OCI-LY7 (cell line): ENCODE measurements at regions not wholly inside any gene's neighbourhood (a gene's known extent, or its start where the extent isn't known, plus 50 kb on each side); places are given as distances from the start of the nearest gene placed in this dataset.

ENCODE experiments used
- EZH2phosphoT487 ChIP-seq: fragments of 200-600 bp; sonication (generic); IDR thresholded peaks from 2 replicates; pipeline ENCODE4 v1.6.1; 2018; ENCODE audit warnings: low read depth, borderline replicate concordance, mild to moderate bottlenecking, mixed run types, antibody characterized with exemption, low read length, moderate library complexity, mixed read lengths
- TF ChIP-seq, protein P1 (sequence below): fragments of 200-600 bp; sonication (generic); conservative IDR thresholded peaks from 2 replicates; pipeline ENCODE4 v1.5.1; 2014; ENCODE audit warnings: mild to moderate bottlenecking, antibody characterized with exemption, low read length, moderate library complexity, mixed read lengths

DNA sequence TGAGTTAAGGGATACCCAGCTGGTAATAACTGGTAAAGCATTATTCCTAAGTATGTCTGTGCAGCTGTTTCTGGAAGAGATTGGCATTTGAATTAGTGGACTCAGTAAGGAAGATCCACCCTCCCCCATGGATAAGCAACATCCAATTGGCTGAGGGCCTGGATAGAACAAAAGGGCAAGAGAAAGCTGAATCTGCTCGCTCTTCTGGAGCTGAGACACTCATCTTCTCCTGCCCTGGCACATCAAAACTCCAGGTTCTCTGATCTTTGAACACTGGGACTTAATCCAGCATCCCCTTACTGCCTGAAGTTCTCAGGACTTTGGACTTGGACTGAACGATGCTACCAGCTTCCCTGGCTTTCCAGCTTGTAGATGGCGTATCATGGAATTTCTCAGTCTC, 63.1 kb upstream of the CNOT2 start:
- TF ChIP-seq, protein P1, sequence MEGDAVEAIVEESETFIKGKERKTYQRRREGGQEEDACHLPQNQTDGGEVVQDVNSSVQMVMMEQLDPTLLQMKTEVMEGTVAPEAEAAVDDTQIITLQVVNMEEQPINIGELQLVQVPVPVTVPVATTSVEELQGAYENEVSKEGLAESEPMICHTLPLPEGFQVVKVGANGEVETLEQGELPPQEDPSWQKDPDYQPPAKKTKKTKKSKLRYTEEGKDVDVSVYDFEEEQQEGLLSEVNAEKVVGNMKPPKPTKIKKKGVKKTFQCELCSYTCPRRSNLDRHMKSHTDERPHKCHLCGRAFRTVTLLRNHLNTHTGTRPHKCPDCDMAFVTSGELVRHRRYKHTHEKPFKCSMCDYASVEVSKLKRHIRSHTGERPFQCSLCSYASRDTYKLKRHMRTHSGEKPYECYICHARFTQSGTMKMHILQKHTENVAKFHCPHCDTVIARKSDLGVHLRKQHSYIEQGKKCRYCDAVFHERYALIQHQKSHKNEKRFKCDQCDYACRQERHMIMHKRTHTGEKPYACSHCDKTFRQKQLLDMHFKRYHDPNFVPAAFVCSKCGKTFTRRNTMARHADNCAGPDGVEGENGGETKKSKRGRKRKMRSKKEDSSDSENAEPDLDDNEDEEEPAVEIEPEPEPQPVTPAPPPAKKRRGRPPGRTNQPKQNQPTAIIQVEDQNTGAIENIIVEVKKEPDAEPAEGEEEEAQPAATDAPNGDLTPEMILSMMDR: no peak
- no peak for TF ChIP-seq EZH2phosphoT487
